K562 (cell line): ENCODE measurements at regions not wholly inside any gene's neighbourhood (a gene's known extent, or its start where the extent isn't known, plus 50 kb on each side); places are given as distances from the start of the nearest gene placed in this dataset.

Experiments used
- ELF4 ChIP-seq: fragments of 450-650 bp; formaldehyde crosslinking; IDR thresholded peaks from 2 replicates; pipeline ENCODE4 v1.4.0; 2022; ENCODE audit warnings: missing genetic modification characterization
- EZH2 ChIP-seq: IDR thresholded peaks from 2 replicates; pipeline ENCODE4 v1.6.1; 2012; ENCODE audit warnings: low read depth, mild to moderate bottlenecking, inconsistent platforms, low read length, borderline replicate concordance
- ZNF121 ChIP-seq: sonication (generic); formaldehyde crosslinking; conservative IDR thresholded peaks from 2 replicates; pipeline ENCODE4 v1.8.0; 2022; ENCODE audit warnings: missing genetic modification reagents
- ZNF354B ChIP-seq: fragments of 250-450 bp; sonication (Bioruptor Pico); IDR thresholded peaks from 2 replicates; pipeline ENCODE4 v1.4.0; 2020

DNA sequence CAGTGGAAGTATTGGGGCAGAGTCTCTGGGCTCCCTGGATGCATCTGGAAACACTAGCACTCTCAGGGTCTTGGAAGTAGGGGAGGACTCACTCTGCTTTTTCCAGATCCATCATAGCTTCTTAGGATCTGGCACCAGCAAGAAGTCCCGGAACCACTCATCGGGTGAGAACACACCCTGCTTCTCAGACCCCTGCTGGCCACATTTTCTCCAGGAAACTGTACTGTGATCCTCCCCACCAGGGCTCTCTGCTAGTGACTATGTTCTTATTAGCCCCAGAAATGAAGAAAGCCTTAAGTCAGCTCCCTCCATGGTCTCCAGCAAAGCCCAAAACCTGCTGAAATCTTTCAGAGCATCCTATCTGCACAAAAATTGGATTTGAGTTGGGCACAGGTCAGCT is 197.3 kb upstream of the GADL1 start:
- TF ChIP-seq ELF4 (CRISPR knock-in tag) (no peak), EZH2 (no peak), ZNF121 (CRISPR knock-in tag) (no peak), ZNF354B (CRISPR knock-in tag) (no peak)
